ENCODE measurements at regions not wholly inside any gene's neighbourhood (a gene's known extent, or its start where the extent isn't known, plus 50 kb on each side); places are given as distances from the start of the nearest gene placed in this dataset.
"Not testable (repeated sequence)": the region's sequence is repeated elsewhere in the genome, so short reads cannot be mapped to it uniquely, and the experiment has no call there.

GRCh38 chr5:56656846-56657726, 158.3 kb upstream of the MAP3K1 start:
- peak; percentile 65 to 67 for ATAC-seq

GRCh38 chr5:56651893-56652292, 163.5 kb upstream of the MAP3K1 start:
- no peak for ATAC-seq

GRCh38 chr5:56650386-56650785, 165.0 kb upstream of the MAP3K1 start:
- ATAC-seq, result no peak

GRCh38 chr5:56649569-56649968, 165.8 kb upstream of the MAP3K1 start:
- ATAC-seq, result no peak

GRCh38 chr5:56648460-56649034, 166.8 kb upstream of the MAP3K1 start:
- peak; percentile 85 to 88 for ATAC-seq

GRCh38 chr5:56647099-56647850, 168.1 kb upstream of the MAP3K1 start:
- no peak for ATAC-seq

- ATAC-seq, result no peak
These were observed 173.6 kb upstream of the MAP3K1 start for GRCh38 chr5:56641635-56642260.

- ATAC-seq, result no peak
These were observed 174.5 kb upstream of the MAP3K1 start for GRCh38 chr5:56640763-56641406.

- ATAC-seq, result no peak
These were observed 175.9 kb upstream of the MAP3K1 start for GRCh38 chr5:56639476-56639875.

GRCh38 chr5:56638768-56639238, 176.5 kb upstream of the MAP3K1 start:
- peak in 1 of 2 donors; percentile 79 for ATAC-seq

- ATAC-seq, result no peak
These were observed 177.2 kb upstream of the MAP3K1 start for GRCh38 chr5:56638061-56638621.

- ATAC-seq, result no peak
These were observed 177.9 kb upstream of the MAP3K1 start for GRCh38 chr5:56637321-56637920.

- ATAC-seq, result no peak
These were observed 181.4 kb upstream of the MAP3K1 start for GRCh38 chr5:56633950-56634349.

GRCh38 chr5:56632939-56633338, 182.4 kb upstream of the MAP3K1 start:
- no peak for ATAC-seq

- no peak for ATAC-seq
These were observed 183.2 kb upstream of the MAP3K1 start for GRCh38 chr5:56632199-56632598.

- no peak for ATAC-seq
These were observed 183.6 kb upstream of the MAP3K1 start for GRCh38 chr5:56631719-56632118.

GRCh38 chr5:56628616-56629015, 186.7 kb upstream of the MAP3K1 start:
- ATAC-seq, result not testable (repeated sequence)

GRCh38 chr5:56625541-56625940, 189.8 kb upstream of the MAP3K1 start:
- ATAC-seq, result no peak

GRCh38 chr5:56624751-56625150, 190.6 kb upstream of the MAP3K1 start:
- no peak for ATAC-seq

GRCh38 chr5:56622141-56622540, 193.2 kb upstream of the MAP3K1 start:
- no peak for ATAC-seq

- ATAC-seq, result no peak
These were observed 194.3 kb upstream of the MAP3K1 start for GRCh38 chr5:56620903-56621677.

All from activated CD4-positive, CD25-positive, alpha-beta regulatory T cell treated with anti-CD3 and anti-CD28 coated beads, Interleukin-2, amount 50 U/mL, for 24 hours (primary cell).